Keratinocyte (primary cell): ENCODE measurements at regions not wholly inside any gene's neighbourhood (a gene's known extent, or its start where the extent isn't known, plus 50 kb on each side); places are given as distances from the start of the nearest gene placed in this dataset.

Experiments used
- DNase-seq: peaks from one replicate; pipeline ENCODE4 v3.0.0-alpha.2; 2011; ENCODE audit warnings: low read depth, missing footprints, low spot score
- FAIRE-seq: peaks from 2 replicates; lab custom pipeline; 2011; peaks lifted over from hg19 to GRCh38; lab: Jason Lieb, UNC
- H2AFZ ChIP-seq: 2 replicates; pipeline ENCODE4 v1.6.0; 2012; ENCODE audit warnings: low read length, control low read depth, inconsistent platforms; ENCODE audit not compliant: control insufficient read depth
- H3K27ac ChIP-seq: 2 replicates; pipeline ENCODE4 v1.5.1; 2011; ENCODE audit warnings: low read length; ENCODE audit not compliant: control insufficient read depth, insufficient read depth
- H3K27me3 ChIP-seq: 3 replicates; pipeline ENCODE4 v1.6.0; 2011; ENCODE audit warnings: low read length; ENCODE audit not compliant: control insufficient read depth, insufficient read depth; ENCODE audit errors: extremely low read depth
- H3K36me3 ChIP-seq, 2 experiments: 2 replicates in 1 of 2; 3 replicates in 1 of 2; pipeline ENCODE4 v1.5.1; 2011; ENCODE audit warnings: low read length in 2 of 2, mild to moderate bottlenecking in 1 of 2; ENCODE audit not compliant: control insufficient read depth in 2 of 2, insufficient read depth in 2 of 2; ENCODE audit errors: extremely low read depth in 1 of 2
- H3K4me1 ChIP-seq: 3 replicates; pipeline ENCODE4 v1.5.1; 2011; ENCODE audit warnings: low read length; ENCODE audit not compliant: control insufficient read depth, insufficient read depth; ENCODE audit errors: extremely low read depth
- H3K4me2 ChIP-seq: 3 replicates; pipeline ENCODE4 v1.6.0; 2011; ENCODE audit warnings: low read depth, low read length; ENCODE audit not compliant: control insufficient read depth, insufficient read depth; ENCODE audit errors: extremely low read depth
- H3K4me3 ChIP-seq, 3 experiments: fragments of 200-600 bp in 1 of 3; sonication (generic) in 1 of 3; 2 replicates in 2 of 3; 3 replicates in 1 of 3; pipeline ENCODE4 v1.5.1; 2011 to 2016; ENCODE audit warnings: low read length in 3 of 3, mild to moderate bottlenecking in 3 of 3, control low read depth in 2 of 3, inconsistent platforms in 1 of 3, low read depth in 1 of 3, mixed read lengths in 1 of 3, mixed run types in 1 of 3, moderate library complexity in 1 of 3; ENCODE audit not compliant: control insufficient read depth in 2 of 3, insufficient read depth in 2 of 3; ENCODE audit errors: extremely low read depth in 1 of 3
- H3K79me2 ChIP-seq: 2 replicates; pipeline ENCODE4 v1.6.0; 2012; ENCODE audit warnings: low read length; ENCODE audit not compliant: control insufficient read depth, insufficient read depth
- H3K9ac ChIP-seq: 3 replicates; pipeline ENCODE4 v1.6.0; 2011; ENCODE audit warnings: low read length; ENCODE audit not compliant: control insufficient read depth, insufficient read depth; ENCODE audit errors: extremely low read depth
- H3K9me1 ChIP-seq: 3 replicates; pipeline ENCODE4 v1.6.0; 2011; ENCODE audit warnings: low read length; ENCODE audit not compliant: control insufficient read depth, insufficient read depth; ENCODE audit errors: extremely low read depth
- H3K9me3 ChIP-seq: 2 replicates; pipeline ENCODE4 v1.5.1; 2012; ENCODE audit warnings: low read depth, low read length; ENCODE audit not compliant: control insufficient read depth
- H4K20me1 ChIP-seq: 3 replicates; pipeline ENCODE4 v1.6.0; 2011; ENCODE audit warnings: low read length; ENCODE audit not compliant: control insufficient read depth, insufficient read depth; ENCODE audit errors: extremely low read depth
- EZH2 ChIP-seq: IDR thresholded peaks from one replicate; pipeline ENCODE4 v1.6.1; 2012; ENCODE audit warnings: inconsistent platforms, mild to moderate bottlenecking, low read length, moderate library complexity
- dilution Hi-C: fragments of 300-500 bp; cut with MboI; formaldehyde crosslinking; loops from one replicate; pipeline ENCODE4 v1.7.0; 2020; ENCODE audit warnings: low sequenced_read_pairs; ENCODE audit not compliant: extremely low pct_ligation_motif_present
- TF ChIP-seq, protein P1 (sequence below), 3 experiments: IDR thresholded peaks in 1 of 3; conservative IDR thresholded peaks in 1 of 3; optimal IDR thresholded peaks in 1 of 3; 2 replicates in 2 of 3; 3 replicates in 1 of 3; pipeline versions ENCODE3 to v1.5.1; 2011; ENCODE audit warnings: low read length in 3 of 3, mild to moderate bottlenecking in 3 of 3, moderate library complexity in 2 of 3, control low read depth in 1 of 3, inconsistent platforms in 1 of 3; ENCODE audit not compliant: insufficient read depth in 2 of 3; ENCODE audit errors: extremely low read depth in 1 of 3

- Histone ChIP-seq H3K9me1 (no peaks in the 10 kb centered on the region), H3K4me3 (no peak overlapping the region), H3K27ac (no peak overlapping the region)
Measured at GRCh38 chr5:97764700-97765099, 581.7 kb upstream of the RIOK2 start.

DNA sequence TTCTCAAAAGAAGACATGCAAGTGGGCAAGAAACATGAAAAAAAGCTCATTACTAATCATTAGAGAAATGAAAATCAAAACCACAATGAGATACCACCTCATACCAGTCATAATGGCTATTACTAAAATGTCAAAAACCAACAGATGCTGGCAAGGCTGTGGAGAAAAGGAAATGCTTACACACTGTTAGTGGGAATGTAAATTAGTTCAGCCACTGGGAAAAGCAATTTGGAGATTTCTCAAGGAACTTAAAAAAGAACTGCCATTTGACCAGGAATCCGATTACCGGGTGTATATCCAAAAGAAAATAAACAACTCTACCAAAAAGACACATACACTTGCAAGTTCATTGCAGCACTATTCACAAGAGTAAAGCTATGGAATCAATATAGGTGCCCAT, 595.4 kb upstream of the RIOK2 start:
- Histone ChIP-seq H3K4me1 (no peaks in the 10 kb centered on the region), H3K36me3 (no peaks in the 10 kb centered on the region), H3K9me1 (no peaks in the 10 kb centered on the region), H3K27ac (no peak overlapping the region), H3K9ac (no peak overlapping the region), H4K20me1 (no peaks in the 10 kb centered on the region), H3K27me3 (no peaks in the 10 kb centered on the region), H3K79me2 (no peaks in the 10 kb centered on the region), H2AFZ (no peak overlapping the region), H3K9me3 (no peaks in the 10 kb centered on the region), H3K4me2 (no peak overlapping the region), H3K4me3 (no peak overlapping the region)
- no peak for TF ChIP-seq EZH2
- TF ChIP-seq, protein P1, sequence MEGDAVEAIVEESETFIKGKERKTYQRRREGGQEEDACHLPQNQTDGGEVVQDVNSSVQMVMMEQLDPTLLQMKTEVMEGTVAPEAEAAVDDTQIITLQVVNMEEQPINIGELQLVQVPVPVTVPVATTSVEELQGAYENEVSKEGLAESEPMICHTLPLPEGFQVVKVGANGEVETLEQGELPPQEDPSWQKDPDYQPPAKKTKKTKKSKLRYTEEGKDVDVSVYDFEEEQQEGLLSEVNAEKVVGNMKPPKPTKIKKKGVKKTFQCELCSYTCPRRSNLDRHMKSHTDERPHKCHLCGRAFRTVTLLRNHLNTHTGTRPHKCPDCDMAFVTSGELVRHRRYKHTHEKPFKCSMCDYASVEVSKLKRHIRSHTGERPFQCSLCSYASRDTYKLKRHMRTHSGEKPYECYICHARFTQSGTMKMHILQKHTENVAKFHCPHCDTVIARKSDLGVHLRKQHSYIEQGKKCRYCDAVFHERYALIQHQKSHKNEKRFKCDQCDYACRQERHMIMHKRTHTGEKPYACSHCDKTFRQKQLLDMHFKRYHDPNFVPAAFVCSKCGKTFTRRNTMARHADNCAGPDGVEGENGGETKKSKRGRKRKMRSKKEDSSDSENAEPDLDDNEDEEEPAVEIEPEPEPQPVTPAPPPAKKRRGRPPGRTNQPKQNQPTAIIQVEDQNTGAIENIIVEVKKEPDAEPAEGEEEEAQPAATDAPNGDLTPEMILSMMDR (optimal IDR thresholded peaks at IDR 0.05 in 1 of 3, IDR thresholded peaks at IDR 0.05 in 1 of 3, conservative IDR thresholded peaks at IDR 0.05 in 1 of 3; ENCODE audit: extremely low read depth in 1 of 3, insufficient read depth in 2 of 3, low read length in 3 of 3): no peak
- dilution Hi-C loops: no loop called here
- FAIRE-seq: no peak
- DNase-seq: no peak

More at GRCh38 chr5:97764700-97765099, 581.7 kb upstream of the RIOK2 start:
- Histone ChIP-seq H2AFZ (no peak overlapping the region), H3K9me3 (no peaks in the 10 kb centered on the region), H3K4me2 (no peak overlapping the region), H3K27me3 (no peaks in the 10 kb centered on the region), H3K36me3 (no peaks in the 10 kb centered on the region), H3K4me1 (no peaks in the 10 kb centered on the region), H3K9ac (no peak overlapping the region), H4K20me1 (no peaks in the 10 kb centered on the region), H3K79me2 (no peaks in the 10 kb centered on the region)
- FAIRE-seq (peak; percentile 52), DNase-seq (peak; percentile 1)
- TF ChIP-seq, protein P1 (optimal IDR thresholded peaks at IDR 0.05 in 1 of 3, IDR thresholded peaks at IDR 0.05 in 1 of 3, conservative IDR thresholded peaks at IDR 0.05 in 1 of 3; ENCODE audit: extremely low read depth in 1 of 3, insufficient read depth in 2 of 3, low read length in 3 of 3): no peak
- TF ChIP-seq EZH2: no peak
- dilution Hi-C loops: no loop called here
